ENCODE measurements at regions not wholly inside any gene's neighbourhood (a gene's known extent, or its start where the extent isn't known, plus 50 kb on each side); places are given as distances from the start of the nearest gene placed in this dataset.

DNA sequence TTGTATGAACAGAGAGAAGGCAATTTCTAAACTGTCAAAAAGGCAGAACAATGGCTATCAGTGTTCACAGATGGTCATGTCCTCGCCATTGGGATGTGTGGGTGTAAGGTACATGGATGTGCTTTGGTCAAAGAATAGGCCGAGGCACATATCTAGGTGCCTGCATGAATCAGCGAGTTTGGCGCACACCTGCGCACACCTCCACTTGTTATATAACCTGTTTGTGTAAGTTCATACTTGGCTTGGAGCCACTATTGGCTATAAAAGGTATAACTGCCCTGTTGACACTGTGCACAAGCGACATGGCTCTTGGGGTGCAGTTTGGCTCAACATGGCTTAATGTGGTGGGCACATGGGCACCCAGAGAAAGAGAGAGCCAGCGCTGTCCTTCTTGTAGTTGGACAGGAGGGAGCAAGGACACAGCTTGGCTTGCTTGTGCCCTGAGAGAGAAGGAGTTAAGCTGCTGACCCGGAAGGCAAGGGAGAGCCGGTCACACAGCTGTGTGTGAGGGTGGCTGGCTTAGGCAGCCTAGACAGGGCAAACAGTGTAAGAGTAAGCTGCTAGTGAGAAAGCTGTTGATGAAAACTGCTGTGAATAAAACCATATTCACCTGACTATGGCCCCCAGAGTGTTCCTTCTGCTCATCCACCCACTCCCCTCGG lies 499.1 kb downstream of the KCNJ2 start:
- Histone ChIP-seq H3K9me3 (ENCODE audit: control insufficient read depth, low read length) (no peaks in the 10 kb centered on the region), H3K4me1 (ENCODE audit: control insufficient read depth, insufficient read depth, low read length, poor library complexity, severe bottlenecking) (no peaks in the 10 kb centered on the region), H3K4me3 (ENCODE audit: insufficient read depth, low read depth, low read length, poor library complexity, severe bottlenecking) (no peak overlapping the region), H3K27me3 (replicated peaks; ENCODE audit: control insufficient read depth, insufficient read depth, low read length, poor library complexity, severe bottlenecking) (no peaks in the 10 kb centered on the region), H3K27ac (ENCODE audit: insufficient read depth, low read length, poor library complexity, severe bottlenecking) (no peak overlapping the region), H3K36me3 (ENCODE audit: control insufficient read depth, insufficient read depth, low read length) (no peaks in the 10 kb centered on the region)
- no peak for DNase-seq

DNA sequence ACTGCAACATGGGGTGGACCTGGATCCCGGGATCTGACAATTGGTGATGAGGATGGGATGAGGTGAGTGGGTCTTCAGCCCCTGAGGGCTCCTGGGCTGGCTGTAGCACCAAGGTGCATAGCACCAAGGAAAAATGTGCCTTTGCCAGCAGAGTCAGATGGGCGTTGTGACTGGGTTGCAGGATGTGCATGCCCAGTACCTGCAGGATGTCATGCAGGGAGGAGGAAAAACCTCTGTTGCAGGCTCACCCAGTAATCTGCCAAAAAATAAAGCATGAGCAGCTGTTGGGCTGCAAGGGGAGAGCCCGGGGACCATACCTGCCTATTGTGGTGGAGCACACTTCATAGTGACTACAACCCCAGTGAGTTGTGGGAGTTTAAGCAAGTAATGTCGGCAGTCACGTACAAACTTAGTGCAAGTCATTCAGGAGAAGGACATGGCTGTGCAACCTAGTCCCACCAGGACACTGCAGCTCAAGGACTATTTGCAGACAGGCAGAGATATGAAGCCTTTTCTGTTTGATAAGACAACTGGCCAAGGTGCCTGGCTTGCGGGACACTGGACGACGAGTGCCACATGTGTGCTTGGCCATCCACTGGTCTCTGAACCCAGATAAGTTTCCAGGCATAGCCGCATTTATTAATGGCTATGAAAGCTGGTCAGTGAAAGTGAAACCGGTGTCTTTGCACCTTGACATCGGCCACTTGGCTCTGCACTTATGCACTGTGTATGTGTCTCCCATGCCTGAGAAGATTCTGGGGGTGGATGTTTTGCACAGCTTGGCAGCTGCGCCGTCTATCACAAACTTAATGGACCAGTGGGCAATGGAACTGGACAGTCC lies 499.8 kb downstream of the KCNJ2 start:
- no peak overlapping the region for H3K27ac ChIP-seq (ENCODE audit: insufficient read depth, low read length, poor library complexity, severe bottlenecking)
- no peaks in the 10 kb centered on the region for H3K9me3 ChIP-seq (ENCODE audit: control insufficient read depth, low read length)
- no peak for DNase-seq
- no peaks in the 10 kb centered on the region for H3K27me3 ChIP-seq (replicated peaks; ENCODE audit: control insufficient read depth, insufficient read depth, low read length, poor library complexity, severe bottlenecking)
- no peaks in the 10 kb centered on the region for H3K36me3 ChIP-seq (ENCODE audit: control insufficient read depth, insufficient read depth, low read length)
- H3K4me3 ChIP-seq (ENCODE audit: insufficient read depth, low read depth, low read length, poor library complexity, severe bottlenecking): no peak overlapping the region
- H3K4me1 ChIP-seq (ENCODE audit: control insufficient read depth, insufficient read depth, low read length, poor library complexity, severe bottlenecking): no peaks in the 10 kb centered on the region

DNA sequence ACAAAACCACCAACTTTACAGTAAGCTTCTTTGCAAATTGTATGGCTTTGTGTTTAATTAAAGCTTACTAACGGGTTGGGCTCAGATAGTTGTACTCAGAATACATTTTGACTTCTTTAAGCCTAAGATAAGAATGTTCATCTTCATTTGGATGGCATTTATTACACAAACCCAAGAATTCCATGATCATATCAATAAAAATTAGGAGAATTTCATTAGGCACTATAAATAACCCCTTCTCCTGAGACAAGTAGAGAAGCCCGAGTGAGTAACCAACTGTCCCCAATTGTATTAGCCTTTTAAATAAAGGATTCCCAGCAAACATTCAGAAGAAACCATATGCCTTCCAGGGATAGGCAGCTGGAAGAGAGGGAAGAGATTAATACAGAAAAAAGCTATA lies 504.7 kb downstream of the KCNJ2 start:
- DNase-seq: no peak
- Histone ChIP-seq H3K4me1 (ENCODE audit: control insufficient read depth, insufficient read depth, low read length, poor library complexity, severe bottlenecking) (no peaks in the 10 kb centered on the region), H3K4me3 (ENCODE audit: insufficient read depth, low read depth, low read length, poor library complexity, severe bottlenecking) (no peak overlapping the region), H3K27me3 (replicated peaks; ENCODE audit: control insufficient read depth, insufficient read depth, low read length, poor library complexity, severe bottlenecking) (no peaks in the 10 kb centered on the region), H3K27ac (ENCODE audit: insufficient read depth, low read length, poor library complexity, severe bottlenecking) (no peak overlapping the region), H3K36me3 (ENCODE audit: control insufficient read depth, insufficient read depth, low read length) (no peaks in the 10 kb centered on the region), H3K9me3 (ENCODE audit: control insufficient read depth, low read length) (no peaks in the 10 kb centered on the region)

DNA sequence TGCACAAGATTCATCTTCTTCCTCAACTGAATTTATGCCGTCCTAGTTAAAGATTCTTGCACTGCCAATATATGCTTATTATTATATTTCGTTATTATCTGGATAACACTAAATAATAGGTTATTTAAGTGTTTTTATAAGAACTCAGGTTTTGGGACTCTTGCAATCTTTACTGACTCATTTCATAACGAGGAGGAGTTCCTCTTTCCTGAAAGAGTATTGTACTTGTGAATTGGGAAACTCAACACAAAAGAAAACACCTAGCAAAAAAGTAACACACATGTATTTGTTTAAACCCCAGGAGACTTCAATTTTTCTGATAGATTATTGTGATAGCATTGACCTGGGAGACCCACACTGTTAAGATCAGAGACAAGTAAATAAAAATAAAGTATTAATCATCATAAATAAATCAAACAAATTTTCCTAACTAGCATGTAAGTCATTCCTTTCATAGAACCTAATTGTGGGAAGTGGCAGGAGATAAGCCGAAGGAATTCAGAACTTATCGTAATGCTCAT lies 505.8 kb downstream of the KCNJ2 start:
- Histone ChIP-seq H3K9me3 (ENCODE audit: control insufficient read depth, low read length) (no peaks in the 10 kb centered on the region), H3K36me3 (ENCODE audit: control insufficient read depth, insufficient read depth, low read length) (no peaks in the 10 kb centered on the region), H3K4me1 (ENCODE audit: control insufficient read depth, insufficient read depth, low read length, poor library complexity, severe bottlenecking) (no peaks in the 10 kb centered on the region), H3K4me3 (ENCODE audit: insufficient read depth, low read depth, low read length, poor library complexity, severe bottlenecking) (no peak overlapping the region), H3K27me3 (replicated peaks; ENCODE audit: control insufficient read depth, insufficient read depth, low read length, poor library complexity, severe bottlenecking) (no peaks in the 10 kb centered on the region), H3K27ac (ENCODE audit: insufficient read depth, low read length, poor library complexity, severe bottlenecking) (no peak overlapping the region)
- DNase-seq: no peak

DNA sequence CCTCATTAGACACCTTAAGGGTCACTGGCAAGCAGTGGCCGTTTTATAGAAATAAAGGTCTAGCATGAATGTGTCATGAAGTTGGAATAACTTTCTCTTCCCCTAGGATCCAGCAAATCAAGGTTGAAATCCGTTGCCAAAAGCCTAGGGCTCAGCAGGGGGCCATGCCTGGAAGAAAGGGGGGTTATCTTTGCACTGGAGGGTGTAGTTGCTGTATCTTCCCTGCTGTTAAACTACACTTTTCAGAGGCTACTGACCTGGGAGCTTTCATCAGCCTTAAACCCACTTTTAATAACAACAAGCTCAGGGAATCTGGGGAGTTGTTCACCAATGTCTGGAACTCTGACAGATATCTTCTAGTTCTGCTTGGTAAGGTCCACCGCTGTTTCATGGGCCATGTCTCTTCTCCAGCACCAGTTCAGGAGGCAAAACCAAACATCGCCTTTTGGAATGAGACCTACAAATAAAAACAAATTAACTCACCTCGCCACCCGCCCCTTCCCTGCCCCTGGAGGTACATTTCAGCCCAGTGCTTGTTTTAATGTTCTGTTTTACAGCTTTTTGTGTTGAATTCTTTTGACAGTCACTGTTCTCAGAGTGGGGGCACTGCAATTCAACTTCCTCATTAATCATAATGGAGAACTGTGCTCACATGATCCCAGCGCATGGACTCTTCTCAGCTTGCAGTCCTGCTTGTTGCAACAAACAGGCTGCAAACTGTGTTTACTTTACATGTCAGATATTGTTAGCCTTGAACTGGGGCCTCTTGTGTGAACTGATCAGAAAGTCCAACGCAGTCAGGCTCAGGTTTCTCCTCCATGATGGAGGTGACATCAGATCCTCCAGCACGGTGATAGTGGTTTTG lies 508.7 kb downstream of the KCNJ2 start:
- Histone ChIP-seq H3K36me3 (ENCODE audit: control insufficient read depth, insufficient read depth, low read length) (no peaks in the 10 kb centered on the region), H3K27ac (ENCODE audit: insufficient read depth, low read length, poor library complexity, severe bottlenecking) (no peak overlapping the region), H3K9me3 (ENCODE audit: control insufficient read depth, low read length) (no peaks in the 10 kb centered on the region), H3K27me3 (replicated peaks; ENCODE audit: control insufficient read depth, insufficient read depth, low read length, poor library complexity, severe bottlenecking) (no peaks in the 10 kb centered on the region), H3K4me1 (ENCODE audit: control insufficient read depth, insufficient read depth, low read length, poor library complexity, severe bottlenecking) (no peaks in the 10 kb centered on the region), H3K4me3 (ENCODE audit: insufficient read depth, low read depth, low read length, poor library complexity, severe bottlenecking) (no peak overlapping the region)
- DNase-seq: no peak

DNA sequence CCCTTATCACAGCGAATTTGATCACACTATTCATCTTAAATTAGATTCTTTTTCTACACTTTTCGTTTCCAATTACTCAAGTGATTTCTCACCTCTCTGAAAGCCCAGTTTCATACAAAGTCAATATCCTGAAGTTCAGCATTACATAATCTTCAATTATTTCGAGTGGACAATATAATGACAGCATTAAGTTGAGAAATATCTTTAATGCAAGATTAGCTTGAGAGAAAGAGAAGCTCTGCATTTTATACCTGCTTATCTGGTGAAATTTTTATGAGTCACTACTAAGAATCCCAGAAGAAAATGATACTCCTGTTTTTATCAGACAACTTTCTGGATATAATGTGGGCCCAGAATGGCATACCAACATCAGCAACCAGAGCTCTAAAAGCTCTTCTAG lies 509.6 kb downstream of the KCNJ2 start:
- Histone ChIP-seq H3K9me3 (ENCODE audit: control insufficient read depth, low read length) (no peaks in the 10 kb centered on the region), H3K4me1 (ENCODE audit: control insufficient read depth, insufficient read depth, low read length, poor library complexity, severe bottlenecking) (no peaks in the 10 kb centered on the region), H3K36me3 (ENCODE audit: control insufficient read depth, insufficient read depth, low read length) (no peaks in the 10 kb centered on the region), H3K4me3 (ENCODE audit: insufficient read depth, low read depth, low read length, poor library complexity, severe bottlenecking) (no peak overlapping the region), H3K27me3 (replicated peaks; ENCODE audit: control insufficient read depth, insufficient read depth, low read length, poor library complexity, severe bottlenecking) (no peaks in the 10 kb centered on the region), H3K27ac (ENCODE audit: insufficient read depth, low read length, poor library complexity, severe bottlenecking) (no peak overlapping the region)
- DNase-seq: no peak

DNA sequence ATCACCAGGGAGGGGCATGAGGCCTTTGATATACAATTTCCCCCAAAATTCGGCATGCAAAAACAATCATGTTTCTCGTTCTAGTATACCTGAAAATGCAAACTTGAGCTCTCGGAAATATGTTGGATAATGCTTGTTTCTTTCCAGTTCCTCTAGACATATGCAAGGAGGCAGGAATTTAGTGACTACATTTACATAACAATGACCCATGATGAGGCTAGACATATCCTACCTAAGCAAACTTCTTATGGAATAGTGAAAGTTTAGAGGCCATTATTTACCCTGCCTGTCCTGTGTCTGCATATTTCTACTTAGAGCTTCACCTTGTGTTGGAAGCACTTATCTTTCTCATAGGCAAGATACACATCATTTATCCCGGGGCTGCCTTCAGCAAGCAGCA lies 514.6 kb downstream of the KCNJ2 start:
- Histone ChIP-seq H3K9me3 (ENCODE audit: control insufficient read depth, low read length) (no peaks in the 10 kb centered on the region), H3K27ac (ENCODE audit: insufficient read depth, low read length, poor library complexity, severe bottlenecking) (no peak overlapping the region), H3K27me3 (replicated peaks; ENCODE audit: control insufficient read depth, insufficient read depth, low read length, poor library complexity, severe bottlenecking) (no peaks in the 10 kb centered on the region), H3K4me3 (ENCODE audit: insufficient read depth, low read depth, low read length, poor library complexity, severe bottlenecking) (no peak overlapping the region), H3K36me3 (ENCODE audit: control insufficient read depth, insufficient read depth, low read length) (no peaks in the 10 kb centered on the region), H3K4me1 (ENCODE audit: control insufficient read depth, insufficient read depth, low read length, poor library complexity, severe bottlenecking) (no peaks in the 10 kb centered on the region)
- DNase-seq: no peak

DNA sequence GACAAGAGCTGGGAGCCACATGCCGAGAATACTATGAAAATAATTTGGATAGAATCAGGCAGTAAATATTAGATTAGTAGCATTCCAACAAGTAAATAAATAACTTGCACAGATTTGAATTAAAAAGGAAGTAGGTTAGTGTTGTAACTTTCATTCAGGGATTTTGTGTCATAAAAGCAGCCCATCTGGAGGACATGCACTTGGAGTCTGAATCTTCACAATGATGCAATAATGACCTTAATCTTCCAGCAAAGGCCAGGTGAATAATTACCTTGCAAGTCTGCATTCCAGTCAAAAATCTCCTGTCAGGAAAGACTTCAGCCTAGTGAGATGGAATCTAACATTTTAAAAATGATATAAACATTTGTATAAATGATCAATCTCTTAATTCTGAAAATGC lies 518.1 kb downstream of the KCNJ2 start:
- Histone ChIP-seq H3K9me3 (ENCODE audit: control insufficient read depth, low read length) (no peaks in the 10 kb centered on the region), H3K36me3 (ENCODE audit: control insufficient read depth, insufficient read depth, low read length) (no peaks in the 10 kb centered on the region), H3K27ac (ENCODE audit: insufficient read depth, low read length, poor library complexity, severe bottlenecking) (no peak overlapping the region), H3K4me3 (ENCODE audit: insufficient read depth, low read depth, low read length, poor library complexity, severe bottlenecking) (no peak overlapping the region), H3K4me1 (ENCODE audit: control insufficient read depth, insufficient read depth, low read length, poor library complexity, severe bottlenecking) (no peaks in the 10 kb centered on the region), H3K27me3 (replicated peaks; ENCODE audit: control insufficient read depth, insufficient read depth, low read length, poor library complexity, severe bottlenecking) (no peaks in the 10 kb centered on the region)
- no peak for DNase-seq

DNA sequence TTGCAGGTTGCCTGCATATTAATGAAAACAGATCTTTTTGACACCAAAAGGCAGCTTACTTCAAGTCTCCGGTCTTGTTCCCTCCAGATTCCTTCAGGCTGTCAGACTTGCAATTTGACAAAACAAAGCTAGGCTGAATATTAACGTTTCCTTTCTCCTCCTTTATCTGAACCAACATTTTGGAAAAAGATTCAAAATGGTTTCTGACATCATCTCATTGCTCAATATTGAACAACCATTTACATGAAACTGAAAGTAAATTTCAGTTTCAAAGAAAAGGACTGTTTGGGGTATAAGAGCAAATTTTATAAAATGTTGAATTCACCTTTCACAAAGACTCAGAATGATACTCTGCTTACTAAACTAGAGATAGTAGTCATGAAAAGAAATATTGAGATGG lies 521.8 kb downstream of the KCNJ2 start:
- Histone ChIP-seq H3K36me3 (ENCODE audit: control insufficient read depth, insufficient read depth, low read length) (no peaks in the 10 kb centered on the region), H3K9me3 (ENCODE audit: control insufficient read depth, low read length) (no peaks in the 10 kb centered on the region), H3K27ac (ENCODE audit: insufficient read depth, low read length, poor library complexity, severe bottlenecking) (no peak overlapping the region), H3K4me1 (ENCODE audit: control insufficient read depth, insufficient read depth, low read length, poor library complexity, severe bottlenecking) (no peaks in the 10 kb centered on the region), H3K4me3 (ENCODE audit: insufficient read depth, low read depth, low read length, poor library complexity, severe bottlenecking) (no peak overlapping the region), H3K27me3 (replicated peaks; ENCODE audit: control insufficient read depth, insufficient read depth, low read length, poor library complexity, severe bottlenecking) (no peaks in the 10 kb centered on the region)
- DNase-seq: no peak
